DMS53 treated with DMSO at 0.1 percent for 48 hours (cell line): ENCODE measurements at regions not wholly inside any gene's neighbourhood (a gene's known extent, or its start where the extent isn't known, plus 50 kb on each side); places are given as distances from the start of the nearest gene placed in this dataset.

Experiments
- DNase-seq: peaks from one replicate; lab custom pipeline; 2025; ENCODE audit not compliant: unreplicated experiment; lab: John Stamatoyannopoulos, UW

GRCh38 chr4:129853685-129854467, 757.9 kb downstream of the C4orf33 start:
- DNase-seq, result peak; percentile 6

- DNase-seq, result no peak
Observed at GRCh38 chr4:129862461-129862860, 766.5 kb downstream of the C4orf33 start.

GRCh38 chr4:129863206-129863605, 767.3 kb downstream of the C4orf33 start:
- DNase-seq, result no peak

- no peak for DNase-seq
Observed at GRCh38 chr4:129883996-129884395, 788.0 kb downstream of the C4orf33 start.

GRCh38 chr4:129897111-129897510, 801.2 kb downstream of the C4orf33 start:
- no peak for DNase-seq

GRCh38 chr4:129899849-129900248, 803.9 kb downstream of the C4orf33 start:
- peak; percentile 13 for DNase-seq

GRCh38 chr4:129900430-129900953, 804.5 kb downstream of the C4orf33 start:
- DNase-seq, result peak; percentile 2

- DNase-seq, result no peak
Observed at GRCh38 chr4:129901205-129901604, 805.3 kb downstream of the C4orf33 start.

GRCh38 chr4:129903861-129904260, 807.9 kb downstream of the C4orf33 start:
- no peak for DNase-seq

- DNase-seq, result no peak
Observed at GRCh38 chr4:129905256-129905655, 809.3 kb downstream of the C4orf33 start.

GRCh38 chr4:129908117-129908516, 812.2 kb downstream of the C4orf33 start:
- no peak for DNase-seq

- DNase-seq, result no peak
Observed at GRCh38 chr4:129916991-129917390, 821.0 kb downstream of the C4orf33 start.

- DNase-seq, result no peak
Observed at GRCh38 chr4:129917651-129918050, 821.7 kb downstream of the C4orf33 start.

GRCh38 chr4:129926936-129927335, 831.0 kb downstream of the C4orf33 start:
- peak; percentile 12 for DNase-seq

GRCh38 chr4:129929052-129929451, 833.1 kb downstream of the C4orf33 start:
- peak; percentile 1 for DNase-seq

- no peak for DNase-seq
Observed at GRCh38 chr4:129929984-129930383, 834.0 kb downstream of the C4orf33 start.

- no peak for DNase-seq
Observed at GRCh38 chr4:129950217-129950616, 854.3 kb downstream of the C4orf33 start.

GRCh38 chr4:129966175-129966574, 870.2 kb downstream of the C4orf33 start:
- no peak for DNase-seq

- no peak for DNase-seq
Observed at GRCh38 chr4:129968366-129968765, 872.4 kb downstream of the C4orf33 start.

GRCh38 chr4:129968778-129969177, 872.8 kb downstream of the C4orf33 start:
- no peak for DNase-seq

- DNase-seq, result no peak
Observed at GRCh38 chr4:129970801-129971200, 874.8 kb downstream of the C4orf33 start.

GRCh38 chr4:129971419-129971818, 875.5 kb downstream of the C4orf33 start:
- no peak for DNase-seq

- DNase-seq, result peak; percentile 0
Observed at GRCh38 chr4:129972257-129972656, 876.3 kb downstream of the C4orf33 start.
